Gastrocnemius medialis (tissue), 4 donors: ENCODE measurements at regions not wholly inside any gene's neighbourhood (a gene's known extent, or its start where the extent isn't known, plus 50 kb on each side); places are given as distances from the start of the nearest gene placed in this dataset.

ENCODE experiments used
- CTCF ChIP-seq, 5 experiments: fragments of 450-650 bp in 3 of 5; fragments of 200-600 bp in 2 of 5; sonication (generic) in 2 of 5; IDR thresholded peaks in 4 of 5; conservative IDR thresholded peaks in 1 of 5; 1 replicate in 4 of 5; 2 replicates in 1 of 5; pipeline ENCODE4 v1.5.1; 2016 to 2019; ENCODE audit warnings: antibody characterized with exemption in 5 of 5, mild to moderate bottlenecking in 3 of 5, moderate library complexity in 3 of 5
- POLR2A ChIP-seq, 2 donors: fragments of 450-650 bp; IDR thresholded peaks; one replicate each; pipeline ENCODE4 v1.6.1; 2017; ENCODE audit warnings: antibody characterized with exemption in 2 of 2, mild to moderate bottlenecking in 2 of 2, moderate library complexity in 2 of 2

GRCh38 chr2:45259138-45259537 is 249.9 kb upstream of the SIX2 start:
- TF ChIP-seq CTCF (IDR thresholded peaks at IDR 0.05 in 4 of 5, conservative IDR thresholded peaks at IDR 0.05 in 1 of 5) = no peak
- TF ChIP-seq POLR2A (IDR thresholded peaks at IDR 0.05) = no peak
